ENCODE measurements at regions not wholly inside any gene's neighbourhood (a gene's known extent, or its start where the extent isn't known, plus 50 kb on each side); places are given as distances from the start of the nearest gene placed in this dataset.

GRCh38 chr17:54781389-54781788, 119.3 kb upstream of the TOM1L1 start:
- TF ChIP-seq CTCF (IDR thresholded peaks at IDR 0.05) = no peak
- H3K4me1 ChIP-seq = no peaks in the 10 kb centered on the region
- H3K36me3 ChIP-seq = no peaks in the 10 kb centered on the region
- intact Hi-C loops (cut with DNase I) = no loop called here
- DNase-seq (ENCODE audit: low spot score in 2 of 2) = no peak
- H3K4me3 ChIP-seq = no peak overlapping the region
- H3K27me3 ChIP-seq = no peaks in the 10 kb centered on the region
- no peak overlapping the region for H3K27ac ChIP-seq
- no peaks in the 10 kb centered on the region for H3K9me3 ChIP-seq

GRCh38 chr17:54784305-54784704, 116.3 kb upstream of the TOM1L1 start:
- intact Hi-C loops (cut with DNase I) = no loop called here
- Histone ChIP-seq H3K4me3 (no peak overlapping the region), H3K4me1 (no peaks in the 10 kb centered on the region), H3K9me3 (no peaks in the 10 kb centered on the region), H3K36me3 (no peaks in the 10 kb centered on the region), H3K27me3 (no peaks in the 10 kb centered on the region), H3K27ac (no peak overlapping the region)
- no peak for TF ChIP-seq CTCF (IDR thresholded peaks at IDR 0.05)
- no peak for DNase-seq (ENCODE audit: low spot score in 2 of 2)

- intact Hi-C loops (cut with DNase I) = no loop called here
- Histone ChIP-seq H3K36me3 (no peaks in the 10 kb centered on the region), H3K4me1 (no peaks in the 10 kb centered on the region), H3K4me3 (no peak overlapping the region), H3K27ac (no peak overlapping the region), H3K27me3 (no peaks in the 10 kb centered on the region), H3K9me3 (no peaks in the 10 kb centered on the region)
- DNase-seq (ENCODE audit: low spot score in 2 of 2) = no peak
- TF ChIP-seq CTCF (IDR thresholded peaks at IDR 0.05) = no peak
Observed at GRCh38 chr17:54785643-54786268, 114.9 kb upstream of the TOM1L1 start.

GRCh38 chr17:54789101-54789880, 111.4 kb upstream of the TOM1L1 start:
- H3K36me3 ChIP-seq = no peaks in the 10 kb centered on the region
- intact Hi-C loops (cut with DNase I) = no loop called here
- no peak overlapping the region for H3K27ac ChIP-seq
- H3K9me3 ChIP-seq = no peaks in the 10 kb centered on the region
- TF ChIP-seq CTCF (IDR thresholded peaks at IDR 0.05) = no peak
- H3K27me3 ChIP-seq = no peaks in the 10 kb centered on the region
- H3K4me1 ChIP-seq = no peaks in the 10 kb centered on the region
- H3K4me3 ChIP-seq = no peak overlapping the region
- DNase-seq (ENCODE audit: low spot score in 2 of 2) = no peak

- no peak for DNase-seq (ENCODE audit: low spot score in 2 of 2)
- Histone ChIP-seq H3K27ac (no peak overlapping the region), H3K36me3 (no peaks in the 10 kb centered on the region), H3K27me3 (no peaks in the 10 kb centered on the region), H3K4me3 (no peak overlapping the region), H3K4me1 (no peaks in the 10 kb centered on the region), H3K9me3 (no peaks in the 10 kb centered on the region)
- no peak for TF ChIP-seq CTCF (IDR thresholded peaks at IDR 0.05)
- intact Hi-C loops (cut with DNase I) = no loop called here
Observed at GRCh38 chr17:54793271-54793670, 107.4 kb upstream of the TOM1L1 start.
